IPS-NIHi7 (cell line): ENCODE measurements at regions not wholly inside any gene's neighbourhood (a gene's known extent, or its start where the extent isn't known, plus 50 kb on each side); places are given as distances from the start of the nearest gene placed in this dataset.

Experiments
- DNase-seq: peaks from one replicate; pipeline ENCODE4 v3.0.0; 2012; ENCODE audit warnings: mixed read lengths; ENCODE audit errors: extremely low spot score

DNA sequence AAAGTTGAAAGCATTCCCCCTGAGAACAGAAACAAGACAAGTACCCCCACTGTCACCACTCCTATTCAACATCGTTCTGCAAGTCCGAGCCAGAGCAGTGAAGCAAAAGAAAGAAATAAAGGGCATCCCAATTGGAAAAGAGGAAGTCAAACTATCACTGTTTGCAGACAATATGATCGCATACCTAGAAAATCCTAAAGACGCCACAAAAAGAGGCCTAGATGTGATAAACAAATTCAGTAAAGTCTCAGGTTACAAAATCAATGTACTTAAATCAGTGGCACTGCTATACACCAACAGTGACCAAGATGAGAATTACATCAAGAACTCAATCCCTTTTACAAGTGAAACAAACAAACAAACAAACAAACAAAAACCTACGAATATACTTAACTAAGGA, 87.7 kb upstream of the COCH start:
- no peak for DNase-seq

DNA sequence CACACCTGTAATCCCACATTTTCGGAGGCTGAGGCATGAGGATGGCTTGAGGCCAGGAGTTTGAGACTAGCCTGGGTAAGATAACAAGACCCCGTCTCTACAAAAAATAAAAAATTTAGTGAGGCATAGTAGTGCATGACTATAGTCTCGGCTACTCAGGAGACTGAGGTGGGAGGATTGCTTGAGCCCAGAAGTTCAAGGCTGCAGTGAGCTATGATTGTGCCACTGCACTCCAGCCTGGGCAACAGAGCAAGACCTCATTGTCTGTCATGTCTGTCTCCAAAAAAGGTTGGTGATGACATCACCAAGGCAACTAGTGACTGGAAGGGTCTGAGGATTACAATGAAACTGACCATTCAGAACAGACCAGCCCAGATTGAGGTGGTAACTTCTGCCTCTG, 83.5 kb upstream of the COCH start:
- no peak for DNase-seq

DNA sequence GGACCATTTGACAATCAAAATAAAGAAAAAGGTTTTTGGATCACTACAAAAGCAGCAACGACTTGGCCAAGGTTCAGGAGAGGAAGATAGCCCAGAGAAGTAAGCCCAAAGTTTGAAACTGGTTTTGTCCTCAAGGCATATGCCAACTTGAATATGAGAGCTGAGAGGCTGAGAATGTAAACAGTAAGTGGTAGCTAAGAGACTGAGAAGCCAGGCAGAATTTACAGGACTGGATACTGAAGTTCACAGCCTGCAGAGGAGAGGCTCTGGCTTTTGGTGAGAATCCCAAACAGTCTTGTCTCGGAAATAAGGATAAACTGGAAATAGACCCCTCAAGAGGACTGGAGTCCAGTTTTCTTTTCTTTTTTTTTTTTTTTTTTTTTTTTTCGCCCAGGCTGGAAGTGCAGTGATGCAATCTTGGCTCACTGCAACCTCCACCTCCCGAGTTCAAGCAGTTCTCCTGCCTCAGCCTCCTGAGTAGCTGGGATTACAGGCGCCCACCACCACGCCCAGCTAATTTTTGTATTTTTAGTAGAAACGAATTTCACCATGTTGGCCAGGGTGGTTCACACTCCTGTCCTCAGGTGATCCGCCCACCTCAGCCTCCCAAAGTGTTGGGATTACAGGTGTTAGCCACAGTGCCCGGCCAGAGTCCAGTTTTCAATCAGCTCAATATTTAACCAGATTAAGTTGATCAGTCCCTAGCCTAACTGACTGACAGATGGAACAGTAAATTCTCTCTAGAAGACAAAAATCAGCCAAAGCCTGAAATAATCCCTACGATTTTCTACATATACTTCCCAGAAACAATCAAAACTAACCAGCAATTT, 82.6 kb upstream of the COCH start:
- DNase-seq = no peak

DNA sequence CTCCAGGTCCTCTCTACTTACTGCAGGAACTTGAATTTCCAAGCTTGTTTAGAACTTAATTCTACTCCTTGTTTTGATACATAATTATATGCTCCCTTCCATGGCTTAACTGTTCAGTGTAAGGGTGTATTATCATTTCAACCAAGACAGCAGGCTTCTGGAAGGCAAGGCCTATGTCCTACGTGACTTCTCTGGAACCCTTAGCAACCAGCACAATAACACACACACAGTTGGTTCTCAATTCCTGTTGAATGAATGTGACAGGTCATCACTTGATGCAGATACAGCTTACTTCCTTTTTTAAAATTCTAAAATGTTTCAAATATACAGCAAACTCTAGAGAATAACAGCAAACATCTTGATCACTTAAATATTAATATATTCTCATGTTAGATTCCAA, 77.7 kb upstream of the COCH start:
- DNase-seq = no peak

DNA sequence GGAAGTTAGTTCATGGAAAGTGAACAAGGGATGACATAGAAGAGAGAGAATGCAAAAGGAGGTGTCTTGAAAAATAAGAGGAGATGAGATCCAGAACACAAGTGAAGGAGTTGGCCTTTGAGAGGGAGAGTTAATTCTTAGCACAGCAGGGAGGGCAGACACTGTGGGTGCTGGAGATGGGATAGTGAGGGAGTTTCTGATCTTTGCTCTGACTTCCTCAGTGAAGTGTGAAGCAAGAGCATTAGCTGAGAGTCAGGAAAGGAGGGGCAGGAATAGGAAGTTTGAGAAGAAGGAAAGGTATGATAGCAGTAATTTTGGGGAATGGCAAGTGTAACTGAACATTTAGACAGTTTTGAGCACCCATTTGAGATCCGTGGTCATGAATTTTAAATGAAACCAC, 75.8 kb upstream of the COCH start:
- DNase-seq = no peak

DNA sequence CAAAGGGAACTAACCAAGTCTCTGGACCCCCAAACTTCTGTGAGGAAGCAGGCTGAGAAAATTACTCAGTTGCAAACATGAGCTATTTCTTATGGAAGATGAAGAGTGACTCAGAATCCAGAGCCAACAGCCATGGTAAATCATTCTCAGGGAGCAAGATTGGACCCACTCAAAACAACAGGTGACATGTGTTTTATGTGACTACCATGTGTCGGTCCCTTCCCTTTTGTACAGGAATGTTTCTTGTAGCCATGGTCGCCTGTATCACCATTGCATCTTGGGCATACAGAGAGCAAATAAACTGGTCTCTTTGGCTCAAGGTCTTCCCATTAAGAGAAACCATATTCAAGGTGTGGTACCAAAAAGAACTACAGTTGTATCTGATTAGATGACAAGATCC, 75.4 kb upstream of the COCH start:
- no peak for DNase-seq

DNA sequence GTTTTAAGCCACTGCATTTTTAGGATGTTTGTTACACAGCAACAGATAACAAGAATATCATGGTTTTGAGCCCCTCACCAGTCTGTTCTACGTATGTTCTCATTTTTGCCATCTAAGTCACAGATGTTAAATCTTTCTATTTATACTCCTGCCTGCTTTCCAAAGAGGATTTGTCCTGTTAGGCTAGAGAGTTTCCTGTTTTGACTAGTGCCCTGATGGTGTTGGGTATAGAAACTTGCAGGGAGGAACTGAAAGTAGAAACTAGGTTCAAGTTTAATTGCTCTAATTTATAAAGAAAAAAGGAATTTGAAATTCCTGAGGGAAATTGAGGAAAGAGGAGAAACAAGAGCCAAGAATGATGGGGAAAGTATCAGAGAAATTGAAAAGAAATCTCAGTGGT, 74.4 kb upstream of the COCH start:
- no peak for DNase-seq

DNA sequence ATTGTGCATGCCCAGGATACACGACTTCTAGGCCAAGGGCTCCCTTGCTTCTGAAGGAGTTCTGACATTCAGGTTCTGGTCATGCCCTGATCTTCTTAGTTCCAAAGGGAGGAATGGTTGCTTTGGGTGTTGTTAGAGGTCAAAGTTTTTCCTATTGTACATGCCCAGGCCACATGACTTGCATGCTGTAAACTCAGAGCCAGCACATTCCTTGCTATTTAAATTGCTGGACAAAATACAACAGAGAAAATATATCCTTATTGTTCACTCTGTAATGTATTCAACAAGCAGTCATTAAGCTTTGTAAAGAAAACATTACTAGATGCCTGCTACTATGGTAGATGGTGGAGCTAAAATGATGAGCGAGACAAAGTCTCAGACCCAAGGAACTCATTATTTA, 71.2 kb upstream of the COCH start:
- DNase-seq = no peak

DNA sequence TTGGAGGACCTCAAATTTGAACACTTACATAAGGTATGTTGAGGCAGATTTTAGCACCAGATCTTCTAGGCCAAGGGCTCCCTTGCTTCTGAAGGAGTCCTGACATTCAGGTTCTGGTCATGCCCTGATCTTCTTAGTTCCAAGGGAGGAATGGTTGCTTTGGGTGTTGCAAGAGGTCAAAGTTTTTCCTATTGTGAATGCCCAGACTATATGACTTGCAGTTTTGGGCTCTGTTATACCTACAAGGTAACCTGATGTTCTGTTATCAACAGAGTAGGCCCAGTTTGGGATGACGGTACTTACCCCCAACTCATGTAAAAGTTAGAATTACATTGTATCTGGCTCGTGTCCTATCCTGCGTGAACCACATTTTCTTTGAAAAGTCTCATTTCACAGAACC, 69.1 kb upstream of the COCH start:
- DNase-seq = no peak

DNA sequence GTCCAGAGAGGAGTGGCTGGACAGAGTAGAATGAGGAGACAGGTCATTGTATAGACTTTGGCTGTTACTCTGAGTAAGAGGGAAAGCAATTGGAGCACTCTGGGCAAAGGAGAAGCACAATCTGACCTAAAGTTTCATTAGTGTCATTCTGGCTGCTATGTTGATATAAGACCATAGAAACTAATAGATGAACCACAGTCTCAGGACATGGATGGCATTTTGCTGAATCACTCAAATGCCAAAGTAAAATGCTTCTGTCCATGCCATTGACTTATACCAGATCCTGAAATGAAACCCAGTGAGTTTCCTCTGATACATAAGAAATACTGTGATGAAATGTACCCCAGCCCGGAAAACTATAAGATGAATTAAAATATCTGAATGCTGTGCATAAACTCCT, 65.8 kb upstream of the COCH start:
- no peak for DNase-seq

DNA sequence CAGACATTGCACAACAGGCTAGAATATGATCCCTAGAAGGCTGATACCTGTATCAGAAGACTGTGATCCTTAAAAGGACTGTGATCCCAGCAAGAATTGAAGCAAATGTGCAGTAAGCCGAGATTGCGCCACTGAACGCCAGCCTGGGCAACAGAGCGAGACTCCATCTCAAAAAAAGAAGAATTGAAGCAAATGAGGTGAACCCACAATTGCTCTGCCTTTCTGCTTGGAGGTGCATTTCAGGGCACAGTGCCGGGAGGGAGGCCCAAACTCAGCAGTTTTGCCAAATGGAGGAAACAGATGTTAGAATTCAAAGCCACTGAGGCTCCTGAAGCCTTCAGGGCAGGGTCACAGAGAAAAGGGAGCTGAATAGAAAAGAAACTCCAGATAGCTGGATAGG, 61.1 kb upstream of the COCH start:
- DNase-seq = no peak

DNA sequence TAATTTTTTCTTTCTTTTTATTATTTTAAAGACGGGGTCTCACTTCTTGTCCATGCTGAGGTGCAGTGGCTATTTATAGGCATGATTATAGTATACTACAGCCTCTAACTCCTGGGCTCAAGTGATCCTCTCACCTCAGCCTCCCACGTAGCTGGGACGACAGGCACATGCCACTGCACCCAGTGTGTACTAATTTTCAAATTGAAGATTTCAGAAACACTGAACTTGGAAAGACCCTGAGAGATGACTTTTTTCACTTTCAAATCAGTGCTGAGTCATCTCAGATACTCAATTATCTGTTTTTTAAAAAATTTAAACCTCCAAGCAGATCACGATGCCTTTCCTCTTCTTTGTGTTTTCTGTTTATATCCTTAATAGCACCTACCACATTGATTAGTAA, 53.7 kb upstream of the COCH start:
- DNase-seq = no peak

DNA sequence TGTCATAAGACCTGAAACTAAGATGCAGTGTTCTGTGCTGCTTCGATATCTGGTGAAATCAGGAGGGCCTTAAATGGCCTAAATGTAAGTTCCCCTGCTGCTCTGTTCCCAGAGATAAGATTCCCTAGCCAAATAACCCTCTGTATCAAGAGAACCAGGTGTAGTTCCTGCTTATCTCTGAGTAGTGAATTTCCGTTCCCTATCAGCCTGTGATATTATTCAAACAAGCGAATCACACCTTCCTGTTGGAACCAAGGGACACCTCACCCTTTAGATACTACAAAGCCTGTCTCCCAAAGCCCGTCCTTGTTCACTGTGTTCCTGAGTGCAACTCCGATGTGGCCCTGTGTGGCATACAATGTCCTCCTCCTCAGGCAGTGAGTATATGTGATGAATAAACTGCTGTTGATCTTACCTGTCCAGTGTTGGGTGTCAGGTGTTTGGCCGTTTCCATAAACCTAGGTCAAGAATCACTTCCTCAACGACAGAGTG, 52.2 kb upstream of the COCH start:
- peak; percentile 11 for DNase-seq
